ENCODE measurements at regions not wholly inside any gene's neighbourhood (a gene's known extent, or its start where the extent isn't known, plus 50 kb on each side); places are given as distances from the start of the nearest gene placed in this dataset.

- Histone ChIP-seq H2AFZ (ENCODE audit: low read length) (no peak overlapping the region), H4K20me1 (ENCODE audit: insufficient read depth, low read length) (no peaks in the 10 kb centered on the region), H3K9me3 (ENCODE audit: low read length) (no peaks in the 10 kb centered on the region), H3K36me3 (ENCODE audit: insufficient read depth, low read length) (no peaks in the 10 kb centered on the region), H3K9me2 (ENCODE audit: insufficient read depth, low read length) (no peaks in the 10 kb centered on the region), H3K4me2 (ENCODE audit: low read length) (no peak overlapping the region), H3K4me3 (ENCODE audit: low read depth, low read length, poor library complexity, severe bottlenecking) (no peak overlapping the region), H3K27ac (ENCODE audit: low read depth, low read length, poor library complexity, severe bottlenecking) (no peak overlapping the region), H3K4me1 (ENCODE audit: insufficient read depth, low read length, poor library complexity, severe bottlenecking) (no peaks in the 10 kb centered on the region), H3K79me2 (ENCODE audit: insufficient read depth, low read depth, low read length) (no peaks in the 10 kb centered on the region)
- intact Hi-C loops (cut with micrococcal nuclease; ENCODE audit: unreplicated experiment), result no loop called here
- TF ChIP-seq, protein P1, sequence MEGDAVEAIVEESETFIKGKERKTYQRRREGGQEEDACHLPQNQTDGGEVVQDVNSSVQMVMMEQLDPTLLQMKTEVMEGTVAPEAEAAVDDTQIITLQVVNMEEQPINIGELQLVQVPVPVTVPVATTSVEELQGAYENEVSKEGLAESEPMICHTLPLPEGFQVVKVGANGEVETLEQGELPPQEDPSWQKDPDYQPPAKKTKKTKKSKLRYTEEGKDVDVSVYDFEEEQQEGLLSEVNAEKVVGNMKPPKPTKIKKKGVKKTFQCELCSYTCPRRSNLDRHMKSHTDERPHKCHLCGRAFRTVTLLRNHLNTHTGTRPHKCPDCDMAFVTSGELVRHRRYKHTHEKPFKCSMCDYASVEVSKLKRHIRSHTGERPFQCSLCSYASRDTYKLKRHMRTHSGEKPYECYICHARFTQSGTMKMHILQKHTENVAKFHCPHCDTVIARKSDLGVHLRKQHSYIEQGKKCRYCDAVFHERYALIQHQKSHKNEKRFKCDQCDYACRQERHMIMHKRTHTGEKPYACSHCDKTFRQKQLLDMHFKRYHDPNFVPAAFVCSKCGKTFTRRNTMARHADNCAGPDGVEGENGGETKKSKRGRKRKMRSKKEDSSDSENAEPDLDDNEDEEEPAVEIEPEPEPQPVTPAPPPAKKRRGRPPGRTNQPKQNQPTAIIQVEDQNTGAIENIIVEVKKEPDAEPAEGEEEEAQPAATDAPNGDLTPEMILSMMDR (conservative IDR thresholded peaks at IDR 0.05; ENCODE audit: low read length), result no peak
- no peak for TF ChIP-seq EZH2phosphoT487 (IDR thresholded peaks at IDR 0.05; ENCODE audit: borderline replicate concordance, low read depth, low read length)
- ChIA-PET POLR2A (no interaction called here), CTCF (ENCODE audit: unreplicated experiment) (no interaction called here)
- DNase-seq (ENCODE audit: low spot score), result no peak
- no TSS peak for BruUV-seq (replicated peaks)
These were observed 435.5 kb downstream of the GLRX3 start for GRCh38 chr10:130571674-130572073.

DNA sequence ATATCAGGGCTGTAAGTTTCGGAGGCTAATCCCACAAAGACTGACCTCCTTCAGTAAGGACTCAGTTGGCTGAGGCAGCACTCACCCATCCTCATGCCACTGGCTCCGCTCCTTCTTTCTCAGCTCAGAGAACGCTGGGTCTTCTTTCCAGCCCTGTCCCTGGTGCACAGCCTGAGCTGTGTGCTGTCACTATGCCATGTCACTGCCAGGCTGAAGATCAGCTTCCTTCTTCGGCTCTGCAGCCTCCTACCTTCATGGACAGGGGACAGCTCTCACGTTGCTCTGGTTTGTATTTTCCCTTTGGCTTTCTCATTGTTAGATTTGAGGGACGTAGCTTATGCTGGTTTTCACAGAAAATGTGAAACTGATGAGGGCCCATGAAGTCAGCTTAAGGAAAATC, 437.3 kb downstream of the GLRX3 start:
- intact Hi-C loops (cut with micrococcal nuclease; ENCODE audit: unreplicated experiment), result no loop called here
- H3K79me2 ChIP-seq (ENCODE audit: insufficient read depth, low read depth, low read length), result no peaks in the 10 kb centered on the region
- no peak for DNase-seq (ENCODE audit: low spot score)
- POLR2A ChIA-PET, result no interaction called here
- no peak overlapping the region for H3K4me2 ChIP-seq (ENCODE audit: low read length)
- TF ChIP-seq, protein P1 (conservative IDR thresholded peaks at IDR 0.05; ENCODE audit: low read length), result no peak
- CTCF ChIA-PET (ENCODE audit: unreplicated experiment), result no interaction called here
- H3K27ac ChIP-seq (ENCODE audit: low read depth, low read length, poor library complexity, severe bottlenecking), result no peak overlapping the region
- no peak overlapping the region for H2AFZ ChIP-seq (ENCODE audit: low read length)
- no peaks in the 10 kb centered on the region for H3K9me3 ChIP-seq (ENCODE audit: low read length)
- H3K4me1 ChIP-seq (ENCODE audit: insufficient read depth, low read length, poor library complexity, severe bottlenecking), result no peaks in the 10 kb centered on the region
- no peaks in the 10 kb centered on the region for H3K9me2 ChIP-seq (ENCODE audit: insufficient read depth, low read length)
- H4K20me1 ChIP-seq (ENCODE audit: insufficient read depth, low read length), result no peaks in the 10 kb centered on the region
- BruUV-seq (replicated peaks), result no TSS peak
- H3K36me3 ChIP-seq (ENCODE audit: insufficient read depth, low read length), result no peaks in the 10 kb centered on the region
- H3K4me3 ChIP-seq (ENCODE audit: low read depth, low read length, poor library complexity, severe bottlenecking), result no peak overlapping the region

- Histone ChIP-seq H2AFZ (ENCODE audit: low read length) (no peak overlapping the region), H3K9me2 (ENCODE audit: insufficient read depth, low read length) (no peaks in the 10 kb centered on the region), H3K9me3 (ENCODE audit: low read length) (no peaks in the 10 kb centered on the region), H3K36me3 (ENCODE audit: insufficient read depth, low read length) (no peaks in the 10 kb centered on the region), H3K79me2 (ENCODE audit: insufficient read depth, low read depth, low read length) (no peaks in the 10 kb centered on the region), H3K4me1 (ENCODE audit: insufficient read depth, low read length, poor library complexity, severe bottlenecking) (no peaks in the 10 kb centered on the region), H3K4me2 (ENCODE audit: low read length) (no peak overlapping the region), H3K27ac (ENCODE audit: low read depth, low read length, poor library complexity, severe bottlenecking) (no peak overlapping the region), H3K4me3 (ENCODE audit: low read depth, low read length, poor library complexity, severe bottlenecking) (no peak overlapping the region), H4K20me1 (ENCODE audit: insufficient read depth, low read length) (no peaks in the 10 kb centered on the region)
- no TSS peak for BruUV-seq (replicated peaks)
- intact Hi-C loops (cut with micrococcal nuclease; ENCODE audit: unreplicated experiment), result no loop called here
- no peak for DNase-seq (ENCODE audit: low spot score)
- TF ChIP-seq EZH2phosphoT487 (IDR thresholded peaks at IDR 0.05; ENCODE audit: borderline replicate concordance, low read depth, low read length), result no peak
- TF ChIP-seq, protein P1 (conservative IDR thresholded peaks at IDR 0.05; ENCODE audit: low read length), result no peak
- POLR2A ChIA-PET, result no interaction called here
- CTCF ChIA-PET (ENCODE audit: unreplicated experiment), result interaction anchor here (0.6 kb wide), 1 partner anchor 1085 kb away, joined by 3 read pairs; no protein-coding TSS in a partner anchor
These were observed 439.6 kb downstream of the GLRX3 start for GRCh38 chr10:130575756-130576285.
